NCI-H748 (cell line): ENCODE measurements at regions not wholly inside any gene's neighbourhood (a gene's known extent, or its start where the extent isn't known, plus 50 kb on each side); places are given as distances from the start of the nearest gene placed in this dataset.
A peak's percentile ranks its signal among the peaks of the same experiment; 100 is the strongest.
"Not testable (repeated sequence)": the region's sequence is repeated elsewhere in the genome, so short reads cannot be mapped to it uniquely, and the experiment has no call there.

Experiments used
- DNase-seq: peaks from one replicate; lab custom pipeline; 2025; ENCODE audit not compliant: unreplicated experiment; lab: John Stamatoyannopoulos, UW

- DNase-seq: peak; percentile 8
These were observed 499.0 kb upstream of the SEMA3D start for GRCh38 chr7:85685901-85686300.

GRCh38 chr7:85682833-85683620, 496.2 kb upstream of the SEMA3D start:
- DNase-seq: no peak

GRCh38 chr7:85681241-85681640, 494.4 kb upstream of the SEMA3D start:
- no peak for DNase-seq

GRCh38 chr7:85675093-85675492, 488.2 kb upstream of the SEMA3D start:
- DNase-seq: not testable (repeated sequence)

- no peak for DNase-seq
These were observed 487.0 kb upstream of the SEMA3D start for GRCh38 chr7:85673876-85674275.

GRCh38 chr7:85669225-85669624, 482.4 kb upstream of the SEMA3D start:
- no peak for DNase-seq

GRCh38 chr7:85664341-85664740, 477.5 kb upstream of the SEMA3D start:
- no peak for DNase-seq

- DNase-seq: no peak
These were observed 472.5 kb upstream of the SEMA3D start for GRCh38 chr7:85659364-85659763.

GRCh38 chr7:85655252-85655651, 468.4 kb upstream of the SEMA3D start:
- no peak for DNase-seq

GRCh38 chr7:85644272-85644671, 457.4 kb upstream of the SEMA3D start:
- no peak for DNase-seq

GRCh38 chr7:85641331-85641730, 454.5 kb upstream of the SEMA3D start:
- DNase-seq: no peak

GRCh38 chr7:85638394-85638793, 451.5 kb upstream of the SEMA3D start:
- DNase-seq: no peak

GRCh38 chr7:85634951-85635350, 448.1 kb upstream of the SEMA3D start:
- DNase-seq: peak; percentile 27

- DNase-seq: peak; percentile 94
These were observed 444.2 kb upstream of the SEMA3D start for GRCh38 chr7:85630904-85631600.

GRCh38 chr7:85627791-85628586, 441.1 kb upstream of the SEMA3D start:
- DNase-seq: no peak

GRCh38 chr7:85622059-85622458, 435.2 kb upstream of the SEMA3D start:
- DNase-seq: no peak

GRCh38 chr7:85620936-85621685, 434.3 kb upstream of the SEMA3D start:
- no peak for DNase-seq

- DNase-seq: no peak
These were observed 432.4 kb upstream of the SEMA3D start for GRCh38 chr7:85619236-85619635.

GRCh38 chr7:85614684-85615083, 427.8 kb upstream of the SEMA3D start:
- no peak for DNase-seq

GRCh38 chr7:85612514-85612913, 425.7 kb upstream of the SEMA3D start:
- DNase-seq: peak; percentile 92

- DNase-seq: no peak
These were observed 421.9 kb upstream of the SEMA3D start for GRCh38 chr7:85608804-85609203.
